RWPE1 (cell line): ENCODE measurements at regions not wholly inside any gene's neighbourhood (a gene's known extent, or its start where the extent isn't known, plus 50 kb on each side); places are given as distances from the start of the nearest gene placed in this dataset.

Experiments used
- CTCF ChIA-PET: fragments of 350-600 bp; sonication (Branson Sonifier 250); formaldehyde crosslinking; extraction: SDS; loops from one replicate; lab custom pipeline; 2021; lab: Yijun Ruan, JAX
- POLR2A ChIA-PET: fragments of 400-600 bp; formaldehyde crosslinking; extraction: SDS; loops from one replicate; lab custom pipeline; 2020; ENCODE audit warnings: antibody characterized with exemption; ENCODE audit not compliant: low non-redundant PET; lab: Yijun Ruan, JAX
- DNase-seq: peaks from one replicate; pipeline ENCODE4 v3.0.0; 2012; ENCODE audit warnings: low spot score
- H3K27ac ChIP-seq: fragments of 450-650 bp; 2 replicates; pipeline ENCODE4 v1.5.1; 2017
- TF ChIP-seq, protein P1 (sequence below): fragments of 450-650 bp; conservative IDR thresholded peaks from 2 replicates; pipeline ENCODE4 v1.5.1; 2017; ENCODE audit warnings: low read depth, mild to moderate bottlenecking

DNA sequence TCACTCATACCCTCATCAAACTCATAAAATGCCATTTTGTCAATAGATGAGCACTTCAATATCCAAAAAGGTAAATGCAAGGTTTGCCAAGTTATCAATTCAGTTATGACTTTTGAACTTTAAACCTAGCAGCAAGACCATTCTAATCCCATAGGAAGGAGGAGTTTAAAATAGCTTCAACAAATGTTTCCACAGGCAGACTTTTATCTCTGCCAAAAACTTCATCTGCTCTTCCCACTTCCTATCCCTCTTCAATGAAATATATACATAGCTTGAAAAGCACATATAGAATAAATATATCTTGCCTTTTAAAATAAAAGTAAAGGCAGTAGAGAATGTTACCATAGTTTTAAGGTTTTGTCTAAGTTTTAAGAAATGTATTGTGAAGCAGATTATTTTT is 1749.1 kb upstream of the SEL1L start:
- H3K27ac ChIP-seq: no peak overlapping the region
- TF ChIP-seq, protein P1, sequence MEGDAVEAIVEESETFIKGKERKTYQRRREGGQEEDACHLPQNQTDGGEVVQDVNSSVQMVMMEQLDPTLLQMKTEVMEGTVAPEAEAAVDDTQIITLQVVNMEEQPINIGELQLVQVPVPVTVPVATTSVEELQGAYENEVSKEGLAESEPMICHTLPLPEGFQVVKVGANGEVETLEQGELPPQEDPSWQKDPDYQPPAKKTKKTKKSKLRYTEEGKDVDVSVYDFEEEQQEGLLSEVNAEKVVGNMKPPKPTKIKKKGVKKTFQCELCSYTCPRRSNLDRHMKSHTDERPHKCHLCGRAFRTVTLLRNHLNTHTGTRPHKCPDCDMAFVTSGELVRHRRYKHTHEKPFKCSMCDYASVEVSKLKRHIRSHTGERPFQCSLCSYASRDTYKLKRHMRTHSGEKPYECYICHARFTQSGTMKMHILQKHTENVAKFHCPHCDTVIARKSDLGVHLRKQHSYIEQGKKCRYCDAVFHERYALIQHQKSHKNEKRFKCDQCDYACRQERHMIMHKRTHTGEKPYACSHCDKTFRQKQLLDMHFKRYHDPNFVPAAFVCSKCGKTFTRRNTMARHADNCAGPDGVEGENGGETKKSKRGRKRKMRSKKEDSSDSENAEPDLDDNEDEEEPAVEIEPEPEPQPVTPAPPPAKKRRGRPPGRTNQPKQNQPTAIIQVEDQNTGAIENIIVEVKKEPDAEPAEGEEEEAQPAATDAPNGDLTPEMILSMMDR: no peak
- DNase-seq: no peak
- CTCF ChIA-PET: no interaction called here
- POLR2A ChIA-PET: no interaction called here

- TF ChIP-seq, protein P1: no peak
- POLR2A ChIA-PET: no interaction called here
- no peak for DNase-seq
- CTCF ChIA-PET: no interaction called here
- H3K27ac ChIP-seq: no peak overlapping the region
Measured at GRCh38 chr14:83287300-83287699, 1753.6 kb upstream of the SEL1L start.

DNA sequence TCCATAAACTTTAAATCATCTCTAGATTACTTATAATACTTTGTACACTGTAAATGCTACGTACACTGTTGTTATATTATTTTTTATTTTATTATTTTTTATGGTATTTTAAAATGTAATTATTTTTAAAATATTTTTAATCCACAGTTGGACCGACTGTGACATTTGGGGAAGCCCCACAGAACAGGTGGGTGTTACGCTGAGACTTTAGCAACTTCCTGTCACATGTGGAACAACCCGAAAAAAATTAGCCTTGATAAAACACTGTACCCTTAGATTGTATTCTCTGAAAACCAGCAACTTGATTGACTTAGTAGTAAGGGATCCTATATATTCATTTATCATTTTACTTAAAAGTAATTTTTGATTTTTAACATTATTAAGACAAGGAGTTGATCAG is 1755.7 kb upstream of the SEL1L start:
- TF ChIP-seq, protein P1: no peak
- POLR2A ChIA-PET: no interaction called here
- no peak for DNase-seq
- H3K27ac ChIP-seq: no peak overlapping the region
- CTCF ChIA-PET: no interaction called here

DNA sequence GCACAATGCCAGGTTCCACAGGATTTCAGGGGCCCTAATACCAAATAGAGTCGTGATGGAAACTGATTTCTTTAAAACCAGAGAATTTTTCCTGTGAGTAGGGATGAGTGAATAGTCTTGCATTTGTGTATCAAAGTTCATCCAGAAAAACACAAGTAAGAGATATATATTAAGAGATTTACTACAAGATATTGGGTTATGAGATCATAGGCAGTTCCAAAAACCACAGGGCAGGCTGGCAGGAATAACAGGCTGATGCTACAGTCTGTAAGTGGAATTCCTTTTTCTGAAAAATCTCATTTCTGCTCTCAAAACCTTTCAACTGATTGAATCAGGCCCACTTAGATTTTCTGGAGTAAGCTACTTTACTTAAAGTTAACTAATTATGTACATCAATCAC is 1756.2 kb upstream of the SEL1L start:
- H3K27ac ChIP-seq: no peak overlapping the region
- ChIA-PET POLR2A (no interaction called here), CTCF (no interaction called here)
- TF ChIP-seq, protein P1: no peak
- no peak for DNase-seq

- POLR2A ChIA-PET: no interaction called here
Measured at GRCh38 chr14:83290447-83290846, 1756.8 kb upstream of the SEL1L start.

DNA sequence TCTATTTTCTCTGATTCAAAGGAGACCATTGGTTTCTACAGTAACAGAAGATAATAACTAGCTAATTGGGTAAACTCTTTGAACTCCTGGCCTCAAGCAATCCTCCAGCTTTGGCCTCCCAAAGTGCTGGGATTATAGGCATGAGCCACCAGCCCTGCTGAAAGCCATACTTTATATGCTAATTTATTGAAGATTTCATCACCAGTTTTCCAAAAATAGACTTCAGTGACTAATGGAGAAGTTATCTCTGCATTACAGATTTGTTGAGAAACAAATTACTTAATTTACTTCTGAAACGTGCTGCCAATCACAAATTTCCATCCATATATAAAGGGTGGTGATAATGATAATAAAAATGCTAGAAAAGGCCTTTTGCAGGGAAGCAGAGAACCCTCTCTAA is 1758.1 kb upstream of the SEL1L start:
- TF ChIP-seq, protein P1: no peak
- no peak overlapping the region for H3K27ac ChIP-seq
- ChIA-PET POLR2A (no interaction called here), CTCF (no interaction called here)
- no peak for DNase-seq

More at GRCh38 chr14:83290447-83290846, 1756.8 kb upstream of the SEL1L start:
- H3K27ac ChIP-seq: no peak overlapping the region
- CTCF ChIA-PET: no interaction called here
- no peak for DNase-seq
- TF ChIP-seq, protein P1: no peak

DNA sequence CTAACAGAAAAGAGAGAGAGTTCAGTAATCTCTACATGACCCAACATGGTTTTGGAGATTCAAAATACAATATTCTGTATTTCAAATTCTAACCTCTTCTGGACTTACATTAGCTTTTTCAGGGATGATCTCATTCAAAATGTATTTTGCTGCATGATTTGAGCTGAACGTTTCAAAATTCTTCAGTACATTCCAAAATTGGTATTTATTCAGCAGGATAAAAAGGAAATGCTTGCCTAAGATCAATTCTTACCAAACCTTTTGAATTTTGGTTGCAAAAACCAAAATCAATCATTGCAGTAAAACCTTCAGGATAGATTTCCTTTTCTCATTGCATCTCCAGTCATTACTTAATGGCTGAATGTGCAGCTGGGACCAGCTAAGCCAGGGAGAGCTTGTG is 1761.3 kb upstream of the SEL1L start:
- TF ChIP-seq, protein P1: no peak
- POLR2A ChIA-PET: no interaction called here
- no peak for DNase-seq
- no peak overlapping the region for H3K27ac ChIP-seq
- CTCF ChIA-PET: no interaction called here
